Mucosa of rectum (tissue), 2 donors: ENCODE measurements at regions not wholly inside any gene's neighbourhood (a gene's known extent, or its start where the extent isn't known, plus 50 kb on each side); places are given as distances from the start of the nearest gene placed in this dataset.
"Not testable (repeated sequence)": the region's sequence is repeated elsewhere in the genome, so short reads cannot be mapped to it uniquely, and the experiment has no call there.

ENCODE experiments used
- H3K27ac ChIP-seq, 2 donors: one replicate each; pipeline ENCODE4 v1.7.0; 2013; ENCODE audit warnings: inconsistent platforms in 2 of 2, low read depth in 2 of 2, low read length in 2 of 2
- H3K27me3 ChIP-seq, 2 donors: one replicate each; pipeline ENCODE4 v1.7.0; 2013; ENCODE audit warnings: low read length in 2 of 2; ENCODE audit not compliant: control insufficient read depth in 2 of 2, insufficient read depth in 2 of 2
- H3K36me3 ChIP-seq, 2 donors: one replicate each; pipeline ENCODE4 v1.7.0; 2013; ENCODE audit warnings: low read length in 2 of 2; ENCODE audit not compliant: control insufficient read depth in 2 of 2, insufficient read depth in 2 of 2
- H3K4me1 ChIP-seq, 2 donors: one replicate each; pipeline ENCODE4 v1.7.0; 2013; ENCODE audit warnings: low read length in 2 of 2, mild to moderate bottlenecking in 1 of 2; ENCODE audit not compliant: control insufficient read depth in 2 of 2, insufficient read depth in 2 of 2
- H3K4me3 ChIP-seq, 2 donors: one replicate each; pipeline ENCODE4 v1.7.0; 2013; ENCODE audit warnings: low read length in 2 of 2
- H3K9ac ChIP-seq, 2 donors: one replicate each; pipeline ENCODE4 v1.7.0; 2013; ENCODE audit warnings: low read length in 2 of 2, low read depth in 1 of 2, mild to moderate bottlenecking in 1 of 2
- H3K9me3 ChIP-seq, 2 donors: one replicate each; pipeline ENCODE4 v1.7.0; 2013; ENCODE audit warnings: low read length in 2 of 2; ENCODE audit not compliant: control insufficient read depth in 2 of 2
- donor health status: healthy.
- donor health status: Normal muscosa, but diverticular disease.

- Histone ChIP-seq H3K36me3 (no peaks in the 10 kb centered on the region), H3K9ac (no peak overlapping the region), H3K4me3 (no peak overlapping the region), H3K9me3 (no peaks in the 10 kb centered on the region), H3K27ac (no peak overlapping the region), H3K27me3 (no peaks in the 10 kb centered on the region), H3K4me1 (no peaks in the 10 kb centered on the region)
Measured at GRCh38 chr13:40362502-40362901, 303.9 kb downstream of the FOXO1 start.

GRCh38 chr13:40363653-40364052 is 302.8 kb downstream of the FOXO1 start:
- H3K9ac ChIP-seq = no peak overlapping the region
- no peaks in the 10 kb centered on the region for H3K27me3 ChIP-seq
- no peak overlapping the region for H3K4me3 ChIP-seq
- no peak overlapping the region for H3K27ac ChIP-seq
- H3K9me3 ChIP-seq = no peaks in the 10 kb centered on the region
- no peaks in the 10 kb centered on the region for H3K4me1 ChIP-seq
- H3K36me3 ChIP-seq = no peaks in the 10 kb centered on the region

GRCh38 chr13:40366119-40366518 is 300.3 kb downstream of the FOXO1 start:
- H3K27ac ChIP-seq = no peak overlapping the region
- no peaks in the 10 kb centered on the region for H3K27me3 ChIP-seq
- H3K4me1 ChIP-seq = no peaks in the 10 kb centered on the region
- H3K36me3 ChIP-seq = no peaks in the 10 kb centered on the region
- H3K9ac ChIP-seq = no peak overlapping the region
- H3K4me3 ChIP-seq = no peak overlapping the region
- H3K9me3 ChIP-seq = no peaks in the 10 kb centered on the region

GRCh38 chr13:40368127-40368891 is 298.1 kb downstream of the FOXO1 start:
- Histone ChIP-seq H3K4me1 (no peaks in the 10 kb centered on the region), H3K9me3 (no peaks in the 10 kb centered on the region), H3K4me3 (no peak overlapping the region), H3K9ac (no peak overlapping the region), H3K27me3 (no peaks in the 10 kb centered on the region), H3K36me3 (no peaks in the 10 kb centered on the region), H3K27ac (no peak overlapping the region)

GRCh38 chr13:40370661-40371060 is 295.8 kb downstream of the FOXO1 start:
- no peaks in the 10 kb centered on the region for H3K27me3 ChIP-seq
- H3K27ac ChIP-seq = no peak overlapping the region
- H3K4me3 ChIP-seq = no peak overlapping the region
- H3K4me1 ChIP-seq = no peaks in the 10 kb centered on the region
- H3K36me3 ChIP-seq = no peaks in the 10 kb centered on the region
- H3K9me3 ChIP-seq = no peaks in the 10 kb centered on the region
- no peak overlapping the region for H3K9ac ChIP-seq

- H3K27ac ChIP-seq = no peak overlapping the region
- H3K4me3 ChIP-seq = no peak overlapping the region
- H3K36me3 ChIP-seq = no peaks in the 10 kb centered on the region
- H3K4me1 ChIP-seq = no peaks in the 10 kb centered on the region
- no peak overlapping the region for H3K9ac ChIP-seq
- no peaks in the 10 kb centered on the region for H3K9me3 ChIP-seq
- no peaks in the 10 kb centered on the region for H3K27me3 ChIP-seq
Measured at GRCh38 chr13:40371531-40372125, 294.8 kb downstream of the FOXO1 start.

- not testable (repeated sequence) for H3K27me3 ChIP-seq, H3K36me3 ChIP-seq, H3K4me3 ChIP-seq, H3K9ac ChIP-seq, H3K27ac ChIP-seq, H3K4me1 ChIP-seq, H3K9me3 ChIP-seq
Measured at GRCh38 chr13:40373608-40374007, 292.8 kb downstream of the FOXO1 start.

GRCh38 chr13:40375489-40376171 is 290.8 kb downstream of the FOXO1 start:
- no peaks in the 10 kb centered on the region for H3K36me3 ChIP-seq
- no peak overlapping the region for H3K4me3 ChIP-seq
- no peak overlapping the region for H3K9ac ChIP-seq
- H3K27ac ChIP-seq = no peak overlapping the region
- peaks cover 0 to 2% of the 10 kb centered on the region in 2 donors for H3K4me1 ChIP-seq
- H3K9me3 ChIP-seq = no peaks in the 10 kb centered on the region
- H3K27me3 ChIP-seq = peaks cover 0 to 3% of the 10 kb centered on the region in 2 donors

- H3K27ac ChIP-seq = no peak overlapping the region
- no peaks in the 10 kb centered on the region for H3K36me3 ChIP-seq
- H3K9ac ChIP-seq = no peak overlapping the region
- H3K4me3 ChIP-seq = no peak overlapping the region
- H3K4me1 ChIP-seq = peaks cover 0 to 2% of the 10 kb centered on the region in 2 donors
- peaks cover 0 to 3% of the 10 kb centered on the region in 2 donors for H3K27me3 ChIP-seq
- no peaks in the 10 kb centered on the region for H3K9me3 ChIP-seq
Measured at GRCh38 chr13:40376296-40376849, 290.1 kb downstream of the FOXO1 start.
